RPMI8226 (cell line): ENCODE measurements at regions not wholly inside any gene's neighbourhood (a gene's known extent, or its start where the extent isn't known, plus 50 kb on each side); places are given as distances from the start of the nearest gene placed in this dataset.
A peak's percentile ranks its signal among the peaks of the same experiment; 100 is the strongest.

Experiments used
- DNase-seq: peaks from one replicate; pipeline ENCODE4 v3.0.0-alpha.2; 2015

- DNase-seq: no peak
These were observed 673.8 kb downstream of the STIM2 start for GRCh38 chr4:27534488-27534887.

DNA sequence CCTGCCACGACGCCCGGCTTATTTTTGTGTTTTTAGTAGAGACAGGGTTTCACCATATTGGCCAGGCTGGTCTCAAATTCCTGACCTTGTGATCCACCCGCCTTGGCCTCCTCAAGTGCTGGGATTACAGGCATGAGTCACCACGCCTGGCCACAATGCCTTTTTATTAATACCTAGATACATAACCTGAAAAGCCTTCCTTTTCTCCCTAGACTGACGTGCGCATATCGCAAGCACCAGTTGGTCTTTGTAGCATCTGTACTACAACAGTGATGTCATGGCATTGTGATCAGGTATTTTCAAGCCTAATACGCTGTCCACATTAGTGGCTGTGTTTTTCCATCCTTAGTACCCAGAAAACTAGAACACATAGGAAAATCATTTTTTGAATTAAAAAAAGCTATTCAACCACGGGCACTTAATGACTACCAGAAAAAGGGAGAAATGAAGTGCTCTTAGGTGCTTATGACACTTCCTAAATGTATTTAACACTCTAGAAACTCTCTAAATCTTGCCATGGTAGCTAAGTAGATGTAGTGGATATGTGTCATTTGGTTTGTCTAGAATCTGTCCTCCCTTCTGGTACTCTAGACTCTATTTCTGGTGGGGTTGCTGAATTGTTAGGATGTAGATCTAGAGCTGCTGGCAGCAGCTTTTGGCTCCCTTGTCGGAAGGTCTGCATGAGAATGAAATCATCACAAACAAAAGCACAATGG lies 707.8 kb downstream of the STIM2 start:
- no peak for DNase-seq

GRCh38 chr4:27568952-27569319 lies 708.3 kb downstream of the STIM2 start:
- no peak for DNase-seq

DNA sequence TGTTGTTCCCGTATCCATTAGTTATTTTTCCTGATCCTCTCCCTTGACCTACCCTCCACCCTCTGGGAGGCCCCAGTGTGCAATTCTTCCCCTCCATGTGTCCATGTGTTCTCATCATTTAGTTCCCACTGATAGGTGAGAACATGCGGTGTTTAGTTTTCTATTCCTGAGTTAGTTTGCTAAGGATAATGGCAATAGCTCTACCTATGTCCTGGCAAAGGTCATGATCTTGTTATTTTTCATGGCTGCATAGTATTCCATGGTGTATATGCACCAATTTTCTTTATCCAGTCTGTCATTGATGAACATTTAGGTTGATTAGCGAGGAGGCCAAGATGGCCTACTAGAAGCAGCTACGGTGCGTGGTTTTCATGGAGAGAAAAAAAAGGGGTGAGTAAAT lies 714.1 kb downstream of the STIM2 start:
- no peak for DNase-seq

DNA sequence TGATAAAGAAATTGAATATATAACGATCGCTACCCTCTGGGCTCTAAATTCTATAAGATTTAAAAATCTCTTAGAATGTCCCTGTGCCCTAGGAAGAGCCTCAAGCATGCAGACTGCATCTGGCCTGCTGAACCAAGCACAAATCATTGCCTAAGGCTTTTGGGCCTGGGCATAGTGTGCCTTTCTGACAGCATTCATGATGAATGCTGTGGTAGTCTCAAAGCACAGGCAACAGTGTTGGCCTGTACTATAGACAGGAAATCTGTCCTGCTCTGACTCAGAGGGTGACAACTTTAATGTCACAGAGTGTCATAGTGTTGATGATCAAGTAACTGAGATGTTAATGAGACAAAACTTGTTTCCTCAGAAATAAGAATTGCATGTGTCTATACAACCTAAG lies 717.3 kb downstream of the STIM2 start:
- no peak for DNase-seq

GRCh38 chr4:27592738-27593137 lies 732.1 kb downstream of the STIM2 start:
- DNase-seq: no peak

- peak; percentile 8 for DNase-seq
These were observed 734.3 kb downstream of the STIM2 start for GRCh38 chr4:27594922-27595321.

DNA sequence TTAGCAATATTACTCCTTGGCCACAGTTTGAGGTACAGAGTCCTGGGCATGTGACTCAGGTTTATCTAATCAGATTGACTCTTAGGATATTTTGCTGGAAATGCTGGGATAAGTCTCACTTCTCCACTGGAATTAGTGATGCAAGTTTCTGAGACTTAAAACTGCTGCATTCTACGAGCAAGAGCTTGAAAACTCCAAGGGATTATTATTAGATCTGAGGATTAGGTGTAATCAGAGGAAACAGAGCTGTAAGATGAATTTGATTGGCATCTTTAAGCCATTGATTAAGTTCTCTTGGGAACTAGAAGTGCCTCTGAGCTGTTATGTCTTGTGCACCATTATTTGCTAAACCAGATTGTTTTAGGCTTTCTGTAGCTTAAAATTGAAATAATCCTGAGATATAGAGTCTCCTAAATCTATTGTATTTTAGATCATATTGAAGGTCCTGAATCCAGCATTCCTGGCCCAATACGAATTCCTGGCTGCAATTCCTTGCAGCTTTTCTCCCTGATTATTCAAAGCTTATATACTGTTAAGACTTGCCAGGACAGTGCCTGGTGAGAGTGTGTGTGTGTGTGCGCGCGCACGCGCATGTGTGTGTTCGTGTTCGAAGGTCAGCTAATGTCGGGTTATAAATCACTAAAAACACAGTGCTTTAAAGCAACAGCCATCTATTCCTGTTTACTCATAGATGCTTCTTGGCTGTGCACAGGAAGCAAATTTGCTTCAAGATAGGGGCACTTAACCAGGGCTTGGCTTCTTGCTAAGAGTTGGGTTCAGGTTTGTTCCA lies 735.1 kb downstream of the STIM2 start:
- DNase-seq: no peak

DNA sequence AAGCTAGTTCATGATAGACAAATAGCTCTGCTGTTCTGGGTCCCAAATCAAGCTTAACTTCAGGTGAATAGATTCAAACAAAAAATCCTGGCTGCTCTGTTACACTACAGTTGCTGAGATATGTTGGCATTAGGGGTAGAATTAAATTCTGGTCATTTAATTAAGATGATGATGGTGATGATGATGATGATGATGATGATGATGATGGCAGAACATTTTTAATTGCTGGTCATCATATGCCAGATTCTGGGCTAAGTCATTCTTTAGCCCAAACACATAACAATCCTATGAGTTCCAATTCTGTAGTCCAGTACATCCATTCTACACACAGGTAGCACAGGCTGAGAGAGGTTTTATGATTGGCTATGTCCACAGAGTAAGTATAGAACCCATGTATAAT lies 741.5 kb downstream of the STIM2 start:
- DNase-seq: no peak

DNA sequence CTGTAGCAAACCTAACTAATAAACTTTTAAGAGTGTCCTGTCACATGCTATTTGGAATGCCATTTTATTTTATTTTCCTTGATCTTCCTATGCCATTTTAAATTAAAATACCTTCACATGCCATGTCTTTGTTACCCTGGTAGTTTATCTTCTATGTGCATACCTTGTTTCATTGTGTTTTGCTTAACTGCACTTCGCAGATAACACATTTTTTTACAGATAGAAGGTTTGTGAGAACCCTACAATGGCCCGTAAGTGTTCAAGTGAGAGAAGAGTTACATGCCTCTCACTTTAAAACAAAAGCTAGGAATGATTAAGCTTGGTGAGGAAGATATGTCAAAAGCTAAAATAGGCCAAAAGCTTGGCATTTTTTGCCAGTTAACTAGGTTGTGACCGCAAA lies 744.1 kb downstream of the STIM2 start:
- no peak for DNase-seq

- no peak for DNase-seq
These were observed 755.5 kb downstream of the STIM2 start for GRCh38 chr4:27616166-27616565.

DNA sequence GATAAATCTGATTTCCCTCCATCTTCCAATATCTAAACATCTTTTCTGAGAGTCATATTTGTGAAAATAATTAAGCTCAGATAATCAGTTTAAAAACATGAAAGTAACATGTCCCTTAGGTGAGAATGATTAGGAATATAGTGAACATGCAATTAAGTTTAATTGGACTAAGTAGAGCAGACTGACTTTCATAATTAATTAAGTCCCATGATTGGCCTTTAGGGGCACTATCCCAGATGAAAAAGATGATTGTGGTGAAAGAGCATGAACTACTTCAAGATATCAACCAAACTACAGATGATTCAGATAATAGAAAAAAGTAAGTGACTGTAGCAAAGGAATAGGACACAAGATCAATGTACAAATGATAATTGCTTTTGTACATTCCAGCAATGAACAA lies 758.8 kb downstream of the STIM2 start:
- DNase-seq: no peak

DNA sequence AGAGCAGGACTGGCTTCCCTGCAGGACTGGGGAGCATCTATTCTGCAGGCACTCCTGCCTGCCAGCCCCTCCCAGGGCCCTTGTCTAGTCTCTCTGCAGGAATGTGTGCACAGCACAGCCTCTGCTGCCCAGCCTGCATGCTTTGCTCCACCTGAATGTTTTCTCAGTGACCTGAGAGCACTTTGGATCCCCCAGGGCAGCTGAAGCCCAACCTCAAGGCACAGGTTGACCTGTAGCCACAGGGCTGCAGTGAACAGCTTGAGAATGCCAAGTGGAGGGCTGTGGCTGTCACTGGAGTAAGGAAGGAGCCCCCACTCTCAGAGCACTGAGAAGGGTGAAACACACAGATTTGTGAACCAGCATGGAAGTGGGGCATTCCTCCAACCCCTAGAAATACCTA lies 760.2 kb downstream of the STIM2 start:
- DNase-seq: no peak

DNA sequence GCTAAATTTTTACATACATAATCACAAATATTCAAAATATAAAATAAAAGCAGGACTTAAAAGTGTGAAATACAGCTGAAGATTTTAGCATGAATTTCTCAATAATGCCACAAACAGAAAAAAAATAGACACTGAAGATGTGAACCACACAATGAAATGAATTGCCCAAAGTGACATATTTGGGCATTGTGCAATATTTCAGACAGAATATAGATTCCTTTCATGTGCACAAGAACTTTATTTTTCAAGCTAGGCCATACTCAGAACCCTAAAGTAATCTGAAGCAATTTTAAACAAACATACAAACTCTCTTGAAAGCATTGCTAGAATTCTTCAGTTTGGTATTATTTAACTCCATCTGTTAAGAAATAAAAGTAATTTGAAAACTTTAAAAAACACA lies 764.1 kb downstream of the STIM2 start:
- no peak for DNase-seq

DNA sequence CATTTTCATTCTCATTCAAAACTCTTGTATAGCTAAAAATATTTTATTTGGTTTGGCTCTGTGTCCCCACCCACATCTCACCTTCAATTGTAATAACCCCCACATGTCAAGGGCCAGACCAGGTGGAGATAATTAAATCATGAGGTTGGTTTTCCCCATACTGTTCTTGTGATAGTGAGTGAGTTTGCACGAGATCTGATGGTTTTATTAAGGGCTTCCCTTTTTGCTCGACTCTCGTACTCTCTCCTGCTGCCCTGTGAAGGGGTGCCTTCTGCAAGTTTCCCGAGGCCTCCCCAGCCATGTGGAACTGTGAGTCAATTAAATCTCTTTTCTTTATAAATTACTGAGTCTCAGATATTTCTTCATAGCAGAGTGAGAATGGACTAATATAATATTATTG lies 768.0 kb downstream of the STIM2 start:
- no peak for DNase-seq

DNA sequence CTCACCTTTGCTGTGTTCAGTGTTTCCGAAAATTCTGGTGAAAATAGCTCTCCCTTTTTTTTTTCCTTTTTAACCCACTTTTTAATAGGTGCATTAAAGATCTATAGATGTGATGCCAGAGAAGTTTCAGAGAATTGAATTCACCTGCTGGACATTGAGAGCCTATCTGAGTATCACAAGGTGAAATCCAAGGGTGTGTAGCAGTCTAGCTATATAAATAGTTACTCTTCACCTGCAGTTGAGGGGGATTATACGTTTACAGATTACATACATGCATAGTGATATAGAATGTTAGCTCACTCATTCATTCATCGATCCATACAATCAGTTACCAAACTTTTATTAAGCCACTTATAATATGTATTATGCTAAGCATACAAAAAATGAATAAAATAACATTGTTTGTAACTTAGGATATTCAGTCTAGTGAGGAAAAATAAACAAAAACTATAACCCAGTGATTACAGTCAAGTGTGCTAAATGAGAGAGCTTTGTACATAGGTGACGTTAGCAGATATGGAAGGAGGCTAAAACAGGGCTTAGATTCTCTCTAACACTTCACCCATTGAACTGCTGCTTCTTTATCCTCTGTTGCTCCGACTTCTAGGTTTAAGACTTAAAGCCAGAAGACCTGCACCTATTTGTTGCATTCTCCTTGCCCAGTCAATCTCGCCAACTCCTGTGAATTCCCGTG lies 769.0 kb downstream of the STIM2 start:
- DNase-seq: no peak

- DNase-seq: no peak
These were observed 775.6 kb downstream of the STIM2 start for GRCh38 chr4:27635936-27636913.

GRCh38 chr4:27638163-27638915 lies 777.7 kb downstream of the STIM2 start:
- DNase-seq: no peak

DNA sequence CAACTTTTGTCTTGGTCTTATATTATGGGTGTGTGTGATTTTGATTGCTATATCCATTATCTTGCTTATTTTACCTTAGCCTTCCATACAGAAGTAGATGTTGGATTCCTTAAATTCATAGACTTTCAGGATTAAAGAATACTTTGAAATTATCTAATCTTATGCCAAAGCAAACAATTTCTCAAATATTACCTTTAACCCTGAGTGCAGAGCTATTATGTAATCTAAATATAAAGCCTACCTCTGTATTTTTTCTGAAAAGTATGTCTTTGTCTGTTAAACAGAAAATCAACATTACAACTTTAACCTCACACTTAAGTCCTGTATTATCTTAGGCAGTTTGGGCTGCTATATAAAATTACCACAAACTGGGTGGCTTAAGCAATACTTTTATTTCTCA lies 782.5 kb downstream of the STIM2 start:
- no peak for DNase-seq

- no peak for DNase-seq
These were observed 787.8 kb downstream of the STIM2 start for GRCh38 chr4:27648416-27648815.

DNA sequence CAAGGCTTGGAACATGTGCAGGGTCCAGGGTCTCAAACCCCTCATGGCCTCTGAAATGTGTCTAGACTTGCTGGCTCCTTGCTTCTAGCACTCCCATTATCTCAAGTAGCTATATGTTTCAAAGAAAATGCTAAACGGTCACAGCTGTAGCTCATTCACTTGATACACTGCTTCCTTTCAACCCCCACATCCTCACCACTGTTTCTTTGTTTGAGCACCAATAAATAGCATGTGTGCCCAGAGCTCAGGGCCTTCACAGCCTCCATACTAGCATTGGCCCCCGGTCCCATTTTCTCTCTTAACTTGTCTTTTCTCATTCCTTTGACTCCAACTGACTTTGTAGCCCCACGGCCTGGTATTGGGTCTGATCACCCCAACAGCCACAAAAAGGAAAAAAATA lies 801.8 kb downstream of the STIM2 start:
- no peak for DNase-seq

- no peak for DNase-seq
These were observed 806.3 kb downstream of the STIM2 start for GRCh38 chr4:27666943-27667342.
